Activated B cell treated with CpG ODN at 0.5 μM for 24 hours (primary cell): ENCODE measurements at regions not wholly inside any gene's neighbourhood (a gene's known extent, or its start where the extent isn't known, plus 50 kb on each side); places are given as distances from the start of the nearest gene placed in this dataset.

ENCODE experiments used
- ATAC-seq: fragments of 200-7000 bp; cut with Tn5 transposase; one replicate; pipeline ENCODE4 v1.10.0; 2021; ENCODE audit warnings: low read depth, mild to moderate bottlenecking, moderate library complexity
- CTCF ChIA-PET: fragments of 350-600 bp; sonication (Branson Sonifier 250); formaldehyde crosslinking; loops from one replicate; lab custom pipeline; 2021; ENCODE audit warnings: antibody characterized with exemption; lab: Charles Lee
- POLR2A ChIA-PET: fragments of 350-600 bp; sonication (Branson Sonifier 250); formaldehyde crosslinking; loops from one replicate; lab custom pipeline; 2021; ENCODE audit warnings: antibody characterized with exemption; lab: Charles Lee
- DNase-seq: peaks from one replicate; pipeline ENCODE4 v3.0.0; 2022
- H3K27ac Mint-ChIP-seq: one replicate; pipeline ENCODE4 v1.8.0; 2020; ENCODE audit warnings: mixed read lengths
- H3K27me3 Mint-ChIP-seq: one replicate; pipeline ENCODE4 v1.8.0; 2021; ENCODE audit warnings: mixed read lengths
- H3K36me3 Mint-ChIP-seq: one replicate; pipeline ENCODE4 v1.8.0; 2021; ENCODE audit warnings: low read depth, mixed read lengths
- H3K4me1 Mint-ChIP-seq: one replicate; pipeline ENCODE4 v1.8.0; 2021; ENCODE audit warnings: mixed read lengths
- H3K4me3 Mint-ChIP-seq: one replicate; pipeline ENCODE4 v1.8.0; 2020; ENCODE audit warnings: mild to moderate bottlenecking, mixed read lengths
- H3K9me3 Mint-ChIP-seq: one replicate; pipeline ENCODE4 v1.8.0; 2020; ENCODE audit warnings: mixed read lengths
- intact Hi-C: fragments of 100-400 bp; cut with micrococcal nuclease; formaldehyde crosslinking; loops from one replicate; pipeline ENCODE4 v1.15.1; 2024
- TF ChIP-seq, protein P1 (sequence below): fragments of 200-600 bp; IDR thresholded peaks from one replicate; pipeline ENCODE4 v1.8.0; 2022; ENCODE audit warnings: antibody characterized with exemption, mild to moderate bottlenecking

DNA sequence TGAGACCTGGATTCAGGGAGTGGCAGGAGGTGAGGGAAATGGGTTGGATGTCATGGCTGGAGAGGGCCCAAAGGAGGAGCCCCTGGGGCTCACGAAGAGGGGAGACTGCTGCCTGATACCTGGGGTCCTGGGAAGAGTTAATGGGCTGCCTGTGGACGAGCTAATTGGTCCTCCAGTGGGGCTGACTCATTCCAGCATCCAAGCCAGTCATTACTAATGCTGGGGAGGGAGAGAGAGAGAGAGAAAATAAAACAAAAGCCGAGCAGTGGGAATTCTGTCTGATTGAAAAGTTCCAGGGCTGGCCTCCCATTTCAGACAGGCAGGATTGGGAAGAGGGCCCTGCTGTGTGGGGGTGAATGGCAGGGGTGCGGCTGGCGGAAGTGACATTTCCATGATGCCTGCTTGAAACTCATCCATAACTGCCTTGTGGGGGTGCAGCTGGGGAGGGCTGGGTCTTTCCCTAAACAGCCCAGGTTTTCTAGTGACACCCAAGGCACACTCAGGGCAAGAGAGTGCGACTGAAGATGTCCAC is 297.8 kb downstream of the RPS24 start:
- ATAC-seq (no peak), DNase-seq (no peak)
- peaks cover 8% of the 10 kb centered on the region for H3K9me3 Mint-ChIP-seq
- intact Hi-C loops = no loop called here
- no peak overlapping the region for H3K4me3 Mint-ChIP-seq
- ChIA-PET POLR2A (no interaction called here), CTCF (no interaction called here)
- peaks cover 16% of the 10 kb centered on the region for H3K27me3 Mint-ChIP-seq
- H3K27ac Mint-ChIP-seq = no peak overlapping the region
- no peaks in the 10 kb centered on the region for H3K4me1 Mint-ChIP-seq
- no peaks in the 10 kb centered on the region for H3K36me3 Mint-ChIP-seq
- TF ChIP-seq, protein P1, sequence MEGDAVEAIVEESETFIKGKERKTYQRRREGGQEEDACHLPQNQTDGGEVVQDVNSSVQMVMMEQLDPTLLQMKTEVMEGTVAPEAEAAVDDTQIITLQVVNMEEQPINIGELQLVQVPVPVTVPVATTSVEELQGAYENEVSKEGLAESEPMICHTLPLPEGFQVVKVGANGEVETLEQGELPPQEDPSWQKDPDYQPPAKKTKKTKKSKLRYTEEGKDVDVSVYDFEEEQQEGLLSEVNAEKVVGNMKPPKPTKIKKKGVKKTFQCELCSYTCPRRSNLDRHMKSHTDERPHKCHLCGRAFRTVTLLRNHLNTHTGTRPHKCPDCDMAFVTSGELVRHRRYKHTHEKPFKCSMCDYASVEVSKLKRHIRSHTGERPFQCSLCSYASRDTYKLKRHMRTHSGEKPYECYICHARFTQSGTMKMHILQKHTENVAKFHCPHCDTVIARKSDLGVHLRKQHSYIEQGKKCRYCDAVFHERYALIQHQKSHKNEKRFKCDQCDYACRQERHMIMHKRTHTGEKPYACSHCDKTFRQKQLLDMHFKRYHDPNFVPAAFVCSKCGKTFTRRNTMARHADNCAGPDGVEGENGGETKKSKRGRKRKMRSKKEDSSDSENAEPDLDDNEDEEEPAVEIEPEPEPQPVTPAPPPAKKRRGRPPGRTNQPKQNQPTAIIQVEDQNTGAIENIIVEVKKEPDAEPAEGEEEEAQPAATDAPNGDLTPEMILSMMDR = no peak

DNA sequence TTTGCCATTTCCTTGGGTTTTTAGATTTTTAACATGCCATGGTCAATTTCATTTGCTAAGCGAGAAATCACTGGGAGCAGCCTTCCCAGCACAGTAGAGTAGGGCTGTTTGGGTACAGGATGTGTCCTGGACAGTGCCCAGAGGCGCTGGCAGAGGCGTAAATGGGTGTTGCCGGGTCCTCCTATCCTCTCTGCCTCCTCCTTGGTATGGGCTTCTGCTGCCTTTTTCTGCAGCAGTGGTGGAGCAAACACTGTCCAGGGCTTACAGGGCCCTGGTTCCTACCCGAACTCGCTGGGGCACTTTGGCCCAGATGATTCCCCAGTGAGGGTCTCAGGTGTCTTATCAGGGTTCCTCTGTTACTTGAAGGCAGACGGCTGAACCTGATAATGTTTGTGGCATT is 298.3 kb downstream of the RPS24 start:
- ChIA-PET POLR2A (no interaction called here), CTCF (no interaction called here)
- H3K36me3 Mint-ChIP-seq = no peaks in the 10 kb centered on the region
- H3K4me1 Mint-ChIP-seq = no peaks in the 10 kb centered on the region
- no peak overlapping the region for H3K27ac Mint-ChIP-seq
- H3K9me3 Mint-ChIP-seq = peaks cover 5% of the 10 kb centered on the region
- no peak overlapping the region for H3K4me3 Mint-ChIP-seq
- ATAC-seq = no peak
- TF ChIP-seq, protein P1 = no peak
- intact Hi-C loops = no loop called here
- no peak for DNase-seq
- peaks cover 16% of the 10 kb centered on the region for H3K27me3 Mint-ChIP-seq

DNA sequence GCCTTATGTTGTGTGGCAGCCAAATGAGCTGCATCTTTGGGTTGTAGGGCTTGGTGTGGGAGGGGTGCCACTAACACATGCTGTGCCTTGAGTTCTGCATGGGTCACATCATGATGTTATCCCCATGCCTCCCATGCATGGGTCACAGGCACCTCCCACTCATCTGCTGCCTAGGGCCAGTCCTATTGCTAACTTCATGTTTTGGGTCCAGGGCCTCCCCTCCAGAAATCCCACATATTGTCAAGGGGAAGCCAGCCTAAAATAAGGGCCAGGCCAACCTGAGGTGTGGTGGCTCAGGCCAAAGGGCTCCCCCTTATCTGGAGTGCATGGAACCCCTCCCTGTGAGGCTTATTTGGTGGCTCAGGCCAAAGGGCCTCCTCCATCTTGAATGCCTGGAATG is 299.0 kb downstream of the RPS24 start:
- intact Hi-C loops = no loop called here
- no peaks in the 10 kb centered on the region for H3K36me3 Mint-ChIP-seq
- ATAC-seq (no peak), DNase-seq (no peak)
- H3K4me1 Mint-ChIP-seq = no peaks in the 10 kb centered on the region
- peaks cover 3% of the 10 kb centered on the region for H3K9me3 Mint-ChIP-seq
- ChIA-PET CTCF (no interaction called here), POLR2A (no interaction called here)
- no peak overlapping the region for H3K27ac Mint-ChIP-seq
- H3K4me3 Mint-ChIP-seq = no peak overlapping the region
- TF ChIP-seq, protein P1 = no peak
- H3K27me3 Mint-ChIP-seq = peaks cover 16% of the 10 kb centered on the region

DNA sequence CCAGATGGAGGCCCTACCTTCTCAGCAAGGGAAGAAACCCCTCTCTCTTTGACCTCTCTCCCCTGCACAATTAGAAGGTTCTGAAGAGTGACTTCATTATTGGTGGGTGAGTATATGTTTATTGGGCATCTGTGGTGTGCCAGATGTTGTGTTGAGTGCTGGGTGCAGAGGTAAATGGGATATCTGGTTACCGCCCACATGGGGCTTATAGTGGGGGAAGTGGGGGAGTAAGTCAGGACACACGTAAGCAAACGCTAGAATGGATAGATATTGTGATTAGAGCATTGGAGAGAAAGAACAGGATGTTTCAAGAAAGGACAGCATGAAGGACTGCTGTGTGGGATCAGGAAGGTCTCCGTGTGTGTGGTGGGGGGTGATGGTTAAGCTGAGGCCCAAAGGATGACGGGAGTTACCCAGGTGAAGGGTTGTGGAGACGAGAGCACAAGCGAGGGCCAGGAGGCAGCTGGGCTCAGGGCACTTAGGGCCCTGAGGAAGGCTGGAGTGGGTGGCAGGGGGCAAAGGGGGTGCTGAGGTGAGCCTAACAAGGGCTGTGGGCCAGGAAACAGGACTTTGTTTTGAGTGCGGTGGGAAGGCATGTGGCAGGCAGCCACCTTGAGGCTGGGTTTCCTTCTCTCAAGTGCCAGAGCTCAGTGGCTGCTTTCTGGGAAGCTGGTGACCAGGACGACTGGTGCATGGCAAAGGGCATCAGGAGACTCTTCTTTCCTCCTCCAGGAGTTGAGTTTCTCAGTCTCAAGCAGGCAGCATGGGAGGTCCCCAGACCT is 299.9 kb downstream of the RPS24 start:
- Mint-ChIP-seq H3K27me3 (peaks cover 16% of the 10 kb centered on the region), H3K27ac (no peak overlapping the region), H3K4me3 (no peak overlapping the region), H3K36me3 (no peaks in the 10 kb centered on the region), H3K4me1 (no peaks in the 10 kb centered on the region), H3K9me3 (no peaks in the 10 kb centered on the region)
- intact Hi-C loops = no loop called here
- CTCF ChIA-PET = no interaction called here
- no peak for ATAC-seq
- no peak for DNase-seq
- TF ChIP-seq, protein P1 = no peak
- POLR2A ChIA-PET = no interaction called here

DNA sequence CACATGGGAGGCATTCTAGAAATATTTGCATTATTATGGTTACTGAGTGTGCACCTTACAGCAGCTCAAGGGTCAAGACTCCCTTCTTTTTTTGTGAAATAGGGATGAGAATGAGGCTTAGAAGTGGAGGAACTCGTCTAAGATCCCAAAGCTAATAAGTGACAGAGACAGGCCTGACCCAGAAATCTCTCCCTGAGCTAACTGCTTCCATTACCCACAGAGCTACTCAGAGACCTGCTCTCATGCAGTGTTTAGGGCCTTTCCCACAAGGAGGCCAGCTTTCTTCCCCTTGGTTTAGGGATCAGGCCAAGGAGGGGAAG is 301.7 kb downstream of the RPS24 start:
- DNase-seq (no peak), ATAC-seq (no peak)
- CTCF ChIA-PET = no interaction called here
- no peak overlapping the region for H3K27ac Mint-ChIP-seq
- intact Hi-C loops = no loop called here
- no peaks in the 10 kb centered on the region for H3K9me3 Mint-ChIP-seq
- H3K4me3 Mint-ChIP-seq = no peak overlapping the region
- POLR2A ChIA-PET = no interaction called here
- H3K36me3 Mint-ChIP-seq = no peaks in the 10 kb centered on the region
- no peaks in the 10 kb centered on the region for H3K4me1 Mint-ChIP-seq
- TF ChIP-seq, protein P1 = no peak
- peaks cover 16% of the 10 kb centered on the region for H3K27me3 Mint-ChIP-seq
